ENCODE measurements at regions not wholly inside any gene's neighbourhood (a gene's known extent, or its start where the extent isn't known, plus 50 kb on each side); places are given as distances from the start of the nearest gene placed in this dataset.

- peaks cover 11% of the 10 kb centered on the region for H3K27me3 ChIP-seq (ENCODE audit: control insufficient read depth, insufficient read depth, low read length)
- CTCF ChIA-PET = no interaction called here
- POLR2A ChIA-PET = no interaction called here
- no peak for DNase-seq (ENCODE audit: low read depth, low spot score)
- no peak overlapping the region for H3K27ac ChIP-seq (ENCODE audit: low read depth, low read length)
- TF ChIP-seq, protein P1, sequence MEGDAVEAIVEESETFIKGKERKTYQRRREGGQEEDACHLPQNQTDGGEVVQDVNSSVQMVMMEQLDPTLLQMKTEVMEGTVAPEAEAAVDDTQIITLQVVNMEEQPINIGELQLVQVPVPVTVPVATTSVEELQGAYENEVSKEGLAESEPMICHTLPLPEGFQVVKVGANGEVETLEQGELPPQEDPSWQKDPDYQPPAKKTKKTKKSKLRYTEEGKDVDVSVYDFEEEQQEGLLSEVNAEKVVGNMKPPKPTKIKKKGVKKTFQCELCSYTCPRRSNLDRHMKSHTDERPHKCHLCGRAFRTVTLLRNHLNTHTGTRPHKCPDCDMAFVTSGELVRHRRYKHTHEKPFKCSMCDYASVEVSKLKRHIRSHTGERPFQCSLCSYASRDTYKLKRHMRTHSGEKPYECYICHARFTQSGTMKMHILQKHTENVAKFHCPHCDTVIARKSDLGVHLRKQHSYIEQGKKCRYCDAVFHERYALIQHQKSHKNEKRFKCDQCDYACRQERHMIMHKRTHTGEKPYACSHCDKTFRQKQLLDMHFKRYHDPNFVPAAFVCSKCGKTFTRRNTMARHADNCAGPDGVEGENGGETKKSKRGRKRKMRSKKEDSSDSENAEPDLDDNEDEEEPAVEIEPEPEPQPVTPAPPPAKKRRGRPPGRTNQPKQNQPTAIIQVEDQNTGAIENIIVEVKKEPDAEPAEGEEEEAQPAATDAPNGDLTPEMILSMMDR (IDR thresholded peaks at IDR 0.05; ENCODE audit: low read depth, low read length) = no peak
- no peaks in the 10 kb centered on the region; the same call in 1 of the 2 replicates for H3K9me3 ChIP-seq (ENCODE audit: control insufficient read depth, insufficient read depth, low read length)
- H3K4me3 ChIP-seq (ENCODE audit: low read depth, low read length) = no peak overlapping the region
Measured at GRCh38 chr9:14538526-14538925, 154.7 kb downstream of the ZDHHC21 start.

DNA sequence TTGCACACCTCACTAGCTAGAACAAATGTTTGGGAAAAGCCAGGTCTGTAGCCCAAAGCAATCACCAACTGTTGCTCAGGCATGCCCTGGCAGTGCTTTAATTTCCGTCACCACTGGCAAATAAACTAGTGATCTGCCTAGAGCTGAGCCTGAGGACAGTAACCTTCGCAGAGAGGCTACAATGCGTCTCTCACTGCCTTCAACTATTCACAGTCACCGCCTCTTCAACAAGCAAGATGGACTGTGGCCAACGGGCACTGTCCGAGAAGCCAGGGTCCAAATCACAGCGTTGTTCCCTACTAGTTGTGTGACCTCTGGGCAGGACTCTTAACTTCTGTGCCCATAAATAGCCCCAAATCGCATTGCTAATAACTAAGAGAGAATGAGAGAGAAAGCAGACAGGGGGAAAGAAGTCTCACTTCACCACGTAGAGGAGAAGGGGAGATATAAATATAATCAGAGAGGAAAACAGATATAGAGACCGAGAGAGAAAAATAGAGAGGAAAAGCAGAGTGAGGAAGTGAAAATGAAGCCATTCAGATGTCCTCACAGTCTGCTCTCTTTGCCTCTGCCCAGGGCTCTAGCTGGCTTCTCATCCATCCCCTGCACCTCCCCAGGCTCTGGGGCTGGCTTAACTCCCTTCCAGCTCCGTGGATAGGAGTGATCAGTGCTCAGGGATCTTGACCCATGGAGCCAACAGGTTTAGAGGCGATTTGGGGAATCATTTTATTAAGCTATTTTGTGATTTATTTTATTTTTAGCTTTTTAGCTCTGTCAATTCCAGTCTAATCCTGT is 157.9 kb downstream of the ZDHHC21 start:
- CTCF ChIA-PET = no interaction called here

DNA sequence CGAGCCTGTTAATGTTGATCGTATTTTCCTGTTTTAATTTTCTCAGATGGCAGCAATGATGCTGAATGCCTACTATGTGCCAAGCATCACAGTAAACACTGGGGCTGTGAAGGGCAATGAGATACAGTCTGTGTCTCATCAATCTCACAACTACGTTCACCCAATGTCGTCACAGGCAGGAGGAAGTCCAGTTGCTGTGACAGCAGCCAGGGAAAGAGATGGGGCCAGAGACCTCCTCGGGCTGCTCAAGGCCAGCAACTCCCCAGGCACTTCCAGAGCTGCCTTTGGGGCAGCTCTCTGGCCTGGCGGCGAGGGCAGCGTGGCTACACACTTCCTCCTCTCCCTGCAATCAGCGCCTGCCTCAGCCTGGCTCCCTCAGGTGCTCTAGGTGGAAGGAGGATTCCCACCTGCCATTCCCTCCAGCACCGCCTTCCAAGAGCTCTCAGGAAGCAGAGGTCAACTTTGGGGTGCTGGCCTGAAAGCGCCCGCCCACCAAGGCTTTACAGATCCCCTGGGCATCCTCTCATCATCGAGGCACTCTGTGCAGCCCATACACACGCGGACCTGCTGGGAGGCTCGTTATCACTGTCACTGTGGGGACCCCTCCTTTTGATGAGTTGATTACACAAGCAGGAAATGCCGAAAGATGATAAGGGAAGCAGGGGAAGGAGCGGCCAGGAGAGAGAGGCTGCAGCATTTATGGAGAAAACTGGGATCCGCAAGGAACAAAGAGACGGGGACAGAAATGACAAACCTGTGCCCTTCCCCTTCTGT is 159.2 kb downstream of the ZDHHC21 start:
- no peaks in the 10 kb centered on the region; the same call in 1 of the 2 replicates for H3K9me3 ChIP-seq (ENCODE audit: control insufficient read depth, insufficient read depth, low read length)
- TF ChIP-seq, protein P1 (IDR thresholded peaks at IDR 0.05; ENCODE audit: low read depth, low read length) = no peak
- H3K27ac ChIP-seq (ENCODE audit: low read depth, low read length) = no peak overlapping the region
- no peak overlapping the region for H3K4me3 ChIP-seq (ENCODE audit: low read depth, low read length)
- DNase-seq (ENCODE audit: low read depth, low spot score) = no peak
- ChIA-PET CTCF (interaction anchor here (0.6 kb wide), 1 partner anchor 601 kb away, joined by 6 read pairs; no protein-coding TSS in a partner anchor), POLR2A (no interaction called here)
- peaks cover 14% of the 10 kb centered on the region for H3K27me3 ChIP-seq (ENCODE audit: control insufficient read depth, insufficient read depth, low read length)

More for the DNA sequence above, 157.9 kb downstream of the ZDHHC21 start:
- H3K27ac ChIP-seq (ENCODE audit: low read depth, low read length) = no peak overlapping the region
- no peak for DNase-seq (ENCODE audit: low read depth, low spot score)
- no peak overlapping the region for H3K4me3 ChIP-seq (ENCODE audit: low read depth, low read length)
- peaks cover 14% of the 10 kb centered on the region for H3K27me3 ChIP-seq (ENCODE audit: control insufficient read depth, insufficient read depth, low read length)
- H3K9me3 ChIP-seq (ENCODE audit: control insufficient read depth, insufficient read depth, low read length) = no peaks in the 10 kb centered on the region; the same call in 1 of the 2 replicates
- POLR2A ChIA-PET = no interaction called here
- TF ChIP-seq, protein P1 (IDR thresholded peaks at IDR 0.05; ENCODE audit: low read depth, low read length) = no peak

- Histone ChIP-seq H3K9me3 (ENCODE audit: control insufficient read depth, insufficient read depth, low read length) (no peaks in the 10 kb centered on the region; the same call in 1 of the 2 replicates), H3K27me3 (ENCODE audit: control insufficient read depth, insufficient read depth, low read length) (peaks cover 14% of the 10 kb centered on the region), H3K4me3 (ENCODE audit: low read depth, low read length) (no peak overlapping the region), H3K27ac (ENCODE audit: low read depth, low read length) (no peak overlapping the region)
- TF ChIP-seq, protein P1 (IDR thresholded peaks at IDR 0.05; ENCODE audit: low read depth, low read length) = no peak
- CTCF ChIA-PET = interaction anchor here (0.6 kb wide), 1 partner anchor 536 kb away, joined by 5 read pairs; no protein-coding TSS in a partner anchor
- POLR2A ChIA-PET = no interaction called here
- no peak for DNase-seq (ENCODE audit: low read depth, low spot score)
Measured at GRCh38 chr9:14532456-14533115, 160.6 kb downstream of the ZDHHC21 start.
